ENCODE measurements at regions not wholly inside any gene's neighbourhood (a gene's known extent, or its start where the extent isn't known, plus 50 kb on each side); places are given as distances from the start of the nearest gene placed in this dataset.

- DNase-seq: no peak
Measured at GRCh38 chr14:54211551-54212308, 185.1 kb upstream of the CDKN3 start.

GRCh38 chr14:54213536-54213935, 183.3 kb upstream of the CDKN3 start:
- no peak for DNase-seq

GRCh38 chr14:54216827-54217226, 180.0 kb upstream of the CDKN3 start:
- no peak for DNase-seq

GRCh38 chr14:54219261-54220070, 177.3 kb upstream of the CDKN3 start:
- no peak for DNase-seq

GRCh38 chr14:54220071-54220703, 176.6 kb upstream of the CDKN3 start:
- DNase-seq: no peak

GRCh38 chr14:54220704-54221431, 175.9 kb upstream of the CDKN3 start:
- no peak for DNase-seq

- no peak for DNase-seq
Measured at GRCh38 chr14:54221432-54221803, 175.4 kb upstream of the CDKN3 start.

- no peak for DNase-seq
Measured at GRCh38 chr14:54221971-54222370, 174.8 kb upstream of the CDKN3 start.

- DNase-seq: no peak
Measured at GRCh38 chr14:54223831-54224402, 172.9 kb upstream of the CDKN3 start.

- no peak for DNase-seq
Measured at GRCh38 chr14:54225457-54226060, 171.2 kb upstream of the CDKN3 start.

GRCh38 chr14:54226103-54226502, 170.7 kb upstream of the CDKN3 start:
- DNase-seq: no peak

GRCh38 chr14:54226558-54226957, 170.2 kb upstream of the CDKN3 start:
- no peak for DNase-seq

- no peak for DNase-seq
Measured at GRCh38 chr14:54229136-54229535, 167.7 kb upstream of the CDKN3 start.

- DNase-seq: no peak
Measured at GRCh38 chr14:54230645-54231044, 166.2 kb upstream of the CDKN3 start.

- DNase-seq: no peak
Measured at GRCh38 chr14:54232735-54233134, 164.1 kb upstream of the CDKN3 start.

- DNase-seq: no peak
Measured at GRCh38 chr14:54241517-54241916, 155.3 kb upstream of the CDKN3 start.

- DNase-seq: no peak
Measured at GRCh38 chr14:54251356-54251755, 145.5 kb upstream of the CDKN3 start.

GRCh38 chr14:54252072-54252730, 144.6 kb upstream of the CDKN3 start:
- no peak for DNase-seq

GRCh38 chr14:54253195-54253947, 143.4 kb upstream of the CDKN3 start:
- no peak for DNase-seq

GRCh38 chr14:54256156-54256555, 140.7 kb upstream of the CDKN3 start:
- DNase-seq: no peak

GRCh38 chr14:54257424-54257823, 139.4 kb upstream of the CDKN3 start:
- no peak for DNase-seq

Measured in NCI-H446 treated with DMSO at 0.1 percent for 48 hours (cell line).